AG04450 (cell line): ENCODE measurements at regions not wholly inside any gene's neighbourhood (a gene's known extent, or its start where the extent isn't known, plus 50 kb on each side); places are given as distances from the start of the nearest gene placed in this dataset.
"Not testable (repeated sequence)": the region's sequence is repeated elsewhere in the genome, so short reads cannot be mapped to it uniquely, and the experiment has no call there.

Experiments
- CTCF ChIA-PET: fragments of 300-600, 350-600 bp; formaldehyde crosslinking; extraction: SDS; loops from one replicate; lab custom pipeline; 2022; ENCODE audit warnings: antibody characterized with exemption, inconsistent platforms; lab: Charles Lee
- POLR2A ChIA-PET: fragments of 350-600 bp; formaldehyde crosslinking; extraction: SDS; loops from one replicate; lab custom pipeline; 2021; ENCODE audit warnings: antibody characterized with exemption, inconsistent platforms; lab: Yijun Ruan, JAX
- DNase-seq: peaks from one replicate; pipeline ENCODE4 v3.0.0-alpha.2; 2011; ENCODE audit warnings: low read depth, low spot score
- H3K27ac ChIP-seq: one replicate; pipeline ENCODE4 v1.5.1; 2012; ENCODE audit warnings: low read depth, low read length, control low read depth
- H3K27me3 ChIP-seq: one replicate; pipeline ENCODE4 v1.6.0; 2012; ENCODE audit warnings: low read length; ENCODE audit not compliant: control insufficient read depth, insufficient read depth
- H3K4me3 ChIP-seq: 2 replicates; pipeline ENCODE4 v1.5.1; 2011; ENCODE audit warnings: mild to moderate bottlenecking, low read depth, low read length, control low read depth
- H3K9me3 ChIP-seq: 2 replicates; pipeline ENCODE4 v1.5.1; 2012; ENCODE audit warnings: low read length; ENCODE audit not compliant: control insufficient read depth, insufficient read depth
- TF ChIP-seq, protein P1 (sequence below): IDR thresholded peaks from 2 replicates; pipeline ENCODE4 v1.5.1; 2011; ENCODE audit warnings: low read depth, low read length, control low read depth, inconsistent platforms

DNA sequence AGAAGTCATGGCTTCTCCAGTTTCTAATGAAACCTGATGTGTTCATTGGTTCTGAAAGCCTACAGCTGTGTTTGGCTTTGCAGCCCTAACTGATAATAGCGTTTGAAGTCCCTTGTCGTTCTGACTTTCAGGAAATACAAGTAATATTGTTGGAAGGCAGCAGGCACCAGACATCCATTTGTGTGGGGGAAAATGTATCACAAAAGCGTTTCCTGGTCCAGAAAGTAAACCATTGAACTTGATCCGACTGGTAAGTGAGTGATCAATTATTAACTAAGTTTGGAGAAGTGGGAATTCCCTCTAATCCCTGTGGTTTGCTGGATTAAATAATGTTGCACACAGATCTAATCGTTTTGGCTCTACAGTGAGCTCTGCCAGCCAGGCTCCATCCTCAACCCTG, 77.3 kb upstream of the LTA4H start:
- POLR2A ChIA-PET: no interaction called here
- TF ChIP-seq, protein P1, sequence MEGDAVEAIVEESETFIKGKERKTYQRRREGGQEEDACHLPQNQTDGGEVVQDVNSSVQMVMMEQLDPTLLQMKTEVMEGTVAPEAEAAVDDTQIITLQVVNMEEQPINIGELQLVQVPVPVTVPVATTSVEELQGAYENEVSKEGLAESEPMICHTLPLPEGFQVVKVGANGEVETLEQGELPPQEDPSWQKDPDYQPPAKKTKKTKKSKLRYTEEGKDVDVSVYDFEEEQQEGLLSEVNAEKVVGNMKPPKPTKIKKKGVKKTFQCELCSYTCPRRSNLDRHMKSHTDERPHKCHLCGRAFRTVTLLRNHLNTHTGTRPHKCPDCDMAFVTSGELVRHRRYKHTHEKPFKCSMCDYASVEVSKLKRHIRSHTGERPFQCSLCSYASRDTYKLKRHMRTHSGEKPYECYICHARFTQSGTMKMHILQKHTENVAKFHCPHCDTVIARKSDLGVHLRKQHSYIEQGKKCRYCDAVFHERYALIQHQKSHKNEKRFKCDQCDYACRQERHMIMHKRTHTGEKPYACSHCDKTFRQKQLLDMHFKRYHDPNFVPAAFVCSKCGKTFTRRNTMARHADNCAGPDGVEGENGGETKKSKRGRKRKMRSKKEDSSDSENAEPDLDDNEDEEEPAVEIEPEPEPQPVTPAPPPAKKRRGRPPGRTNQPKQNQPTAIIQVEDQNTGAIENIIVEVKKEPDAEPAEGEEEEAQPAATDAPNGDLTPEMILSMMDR: no peak
- CTCF ChIA-PET: no interaction called here
- Histone ChIP-seq H3K27me3 (peaks cover 2% of the 10 kb centered on the region), H3K4me3 (no peak overlapping the region), H3K9me3 (no peaks in the 10 kb centered on the region; the same call in 1 of the 2 replicates), H3K27ac (no peak overlapping the region)
- no peak for DNase-seq

DNA sequence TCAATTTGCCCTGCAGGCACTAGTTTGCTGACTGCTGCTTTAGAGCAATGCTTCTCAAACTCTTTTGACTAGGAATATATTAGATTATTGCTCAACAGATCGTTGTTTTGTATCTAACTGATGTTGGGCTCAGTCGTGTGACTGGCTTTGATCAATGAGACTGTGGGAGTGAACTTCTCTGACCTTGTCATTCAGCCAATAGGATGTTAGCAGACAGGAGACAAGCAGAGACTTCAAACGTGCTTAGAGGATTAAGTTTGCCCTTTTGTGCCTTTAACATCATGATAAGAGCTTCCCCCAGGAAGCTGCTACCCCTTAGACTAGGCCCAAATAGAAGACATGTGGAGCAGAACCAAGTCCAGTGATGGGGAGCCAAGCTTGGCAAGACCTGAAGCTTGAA, 76.7 kb upstream of the ELK3 start:
- TF ChIP-seq, protein P1: no peak
- CTCF ChIA-PET: no interaction called here

DNA sequence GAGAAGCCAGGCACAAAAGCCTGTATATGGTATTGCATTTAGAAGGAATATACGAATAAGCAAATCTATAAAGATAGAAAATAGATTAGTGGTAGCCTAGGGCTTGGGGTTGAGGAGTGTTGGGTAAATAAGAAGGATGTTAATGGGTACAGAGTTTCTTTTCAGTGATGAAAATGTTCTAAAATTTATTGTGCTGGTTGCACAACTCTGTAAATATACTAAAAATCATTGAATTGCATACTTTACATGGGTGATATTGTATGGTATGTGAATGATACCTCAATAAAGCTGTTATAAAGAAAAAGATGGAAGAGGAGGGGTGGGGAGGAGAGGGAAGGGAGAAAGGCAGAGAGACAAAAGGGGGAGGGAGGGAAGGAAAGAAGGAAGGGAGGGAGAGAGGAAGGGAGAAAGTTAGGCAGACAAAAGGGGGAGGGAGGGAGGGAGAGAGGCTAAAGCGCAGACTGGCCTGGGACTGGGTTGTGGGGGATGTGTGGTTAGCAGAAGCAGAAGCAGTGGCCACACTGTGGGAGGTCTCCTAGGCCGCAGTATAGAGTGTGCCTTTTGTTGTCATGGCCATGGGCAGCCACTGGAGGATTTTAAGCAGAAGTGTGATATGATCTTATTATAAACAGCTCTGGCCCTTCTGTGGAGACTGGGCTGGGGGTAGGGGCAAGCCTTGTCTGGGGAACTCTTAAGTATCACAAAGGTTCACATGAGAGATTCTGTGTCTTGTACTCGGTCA, 73.6 kb upstream of the ELK3 start:
- Histone ChIP-seq H3K27ac (no peak overlapping the region), H3K9me3 (no peaks in the 10 kb centered on the region), H3K27me3 (no peaks in the 10 kb centered on the region), H3K4me3 (no peak overlapping the region)
- CTCF ChIA-PET: no interaction called here
- no peak for DNase-seq
- POLR2A ChIA-PET: no interaction called here
- TF ChIP-seq, protein P1: no peak

More for the DNA sequence above, 76.7 kb upstream of the ELK3 start:
- H3K4me3 ChIP-seq: no peak overlapping the region
- peaks cover 2% of the 10 kb centered on the region for H3K27me3 ChIP-seq
- no peak overlapping the region for H3K27ac ChIP-seq
- POLR2A ChIA-PET: no interaction called here
- no peak for DNase-seq
- H3K9me3 ChIP-seq: no peaks in the 10 kb centered on the region

DNA sequence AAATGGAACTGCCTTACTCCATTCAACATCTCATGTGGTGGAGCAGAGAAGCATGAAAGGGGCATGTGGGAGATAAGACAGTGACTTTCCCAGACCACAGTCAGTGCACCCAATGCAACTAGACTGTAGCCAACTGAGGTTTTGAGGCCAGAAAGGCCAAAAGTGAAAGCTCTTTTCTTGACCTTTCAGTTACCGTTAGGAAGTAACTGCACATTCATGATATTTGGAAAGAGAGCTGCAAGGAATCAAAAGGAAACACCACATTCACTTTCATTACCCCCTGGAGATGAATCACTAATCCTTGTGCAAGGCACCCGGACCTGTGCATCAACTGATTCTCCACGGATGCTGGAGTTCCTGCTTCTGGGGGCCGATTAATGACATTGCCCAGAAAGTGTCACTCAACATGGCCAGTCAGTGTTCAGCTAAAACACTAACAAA, 72.9 kb upstream of the ELK3 start:
- TF ChIP-seq, protein P1: no peak
- DNase-seq: no peak
- Histone ChIP-seq H3K4me3 (no peak overlapping the region), H3K27me3 (no peaks in the 10 kb centered on the region), H3K9me3 (no peaks in the 10 kb centered on the region), H3K27ac (no peak overlapping the region)
- ChIA-PET POLR2A (interaction anchor here (0.6 kb wide), 1 partner anchor 24 kb away, joined by 3 read pairs; no protein-coding TSS in a partner anchor), CTCF (interaction anchor here (1.1 kb wide), 1 partner anchor 95 kb away, joined by 4 read pairs; no protein-coding TSS in a partner anchor)

GRCh38 chr12:96128292-96128691, 65.9 kb upstream of the ELK3 start:
- peaks cover 15% of the 10 kb centered on the region for H3K27me3 ChIP-seq
- H3K9me3 ChIP-seq, POLR2A ChIA-PET, CTCF ChIA-PET, DNase-seq, H3K27ac ChIP-seq, H3K4me3 ChIP-seq: not testable (repeated sequence)
